22Rv1 (cell line): ENCODE measurements at regions not wholly inside any gene's neighbourhood (a gene's known extent, or its start where the extent isn't known, plus 50 kb on each side); places are given as distances from the start of the nearest gene placed in this dataset.

ENCODE experiments used
- H3K27ac ChIP-seq: fragments of 450-650 bp; 2 replicates; pipeline ENCODE4 v1.5.1; 2017
- ZFX ChIP-seq: fragments of 450-650 bp; IDR thresholded peaks from 2 replicates; pipeline ENCODE4 v1.6.1; 2017; ENCODE audit warnings: antibody characterized with exemption, borderline replicate concordance
- TF ChIP-seq, protein P1 (sequence below): fragments of 450-650 bp; IDR thresholded peaks from 2 replicates; pipeline ENCODE4 v1.5.1; 2017; ENCODE audit warnings: mild to moderate bottlenecking

DNA sequence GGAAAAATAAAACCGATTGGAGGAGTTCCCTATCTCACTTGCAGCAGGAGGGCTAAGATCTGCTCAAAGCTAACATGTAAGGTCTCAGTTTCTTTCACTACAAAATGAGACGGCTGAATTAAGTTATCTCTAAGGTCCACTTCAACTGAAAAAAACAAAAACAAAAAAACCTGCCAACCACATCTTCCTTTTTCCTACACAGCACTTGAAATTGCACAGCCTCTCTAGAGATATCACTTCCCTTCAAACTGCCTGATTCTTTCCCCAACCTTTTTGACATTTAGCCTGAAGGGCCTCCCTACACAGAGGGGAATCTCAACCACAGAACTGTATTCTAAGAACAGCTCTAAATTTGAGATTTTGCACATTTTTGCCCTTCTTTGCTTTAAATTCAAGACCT, 227.9 kb upstream of the TARS1 start:
- TF ChIP-seq ZFX = no peak
- TF ChIP-seq, protein P1, sequence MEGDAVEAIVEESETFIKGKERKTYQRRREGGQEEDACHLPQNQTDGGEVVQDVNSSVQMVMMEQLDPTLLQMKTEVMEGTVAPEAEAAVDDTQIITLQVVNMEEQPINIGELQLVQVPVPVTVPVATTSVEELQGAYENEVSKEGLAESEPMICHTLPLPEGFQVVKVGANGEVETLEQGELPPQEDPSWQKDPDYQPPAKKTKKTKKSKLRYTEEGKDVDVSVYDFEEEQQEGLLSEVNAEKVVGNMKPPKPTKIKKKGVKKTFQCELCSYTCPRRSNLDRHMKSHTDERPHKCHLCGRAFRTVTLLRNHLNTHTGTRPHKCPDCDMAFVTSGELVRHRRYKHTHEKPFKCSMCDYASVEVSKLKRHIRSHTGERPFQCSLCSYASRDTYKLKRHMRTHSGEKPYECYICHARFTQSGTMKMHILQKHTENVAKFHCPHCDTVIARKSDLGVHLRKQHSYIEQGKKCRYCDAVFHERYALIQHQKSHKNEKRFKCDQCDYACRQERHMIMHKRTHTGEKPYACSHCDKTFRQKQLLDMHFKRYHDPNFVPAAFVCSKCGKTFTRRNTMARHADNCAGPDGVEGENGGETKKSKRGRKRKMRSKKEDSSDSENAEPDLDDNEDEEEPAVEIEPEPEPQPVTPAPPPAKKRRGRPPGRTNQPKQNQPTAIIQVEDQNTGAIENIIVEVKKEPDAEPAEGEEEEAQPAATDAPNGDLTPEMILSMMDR = no peak
- no peak overlapping the region for H3K27ac ChIP-seq

DNA sequence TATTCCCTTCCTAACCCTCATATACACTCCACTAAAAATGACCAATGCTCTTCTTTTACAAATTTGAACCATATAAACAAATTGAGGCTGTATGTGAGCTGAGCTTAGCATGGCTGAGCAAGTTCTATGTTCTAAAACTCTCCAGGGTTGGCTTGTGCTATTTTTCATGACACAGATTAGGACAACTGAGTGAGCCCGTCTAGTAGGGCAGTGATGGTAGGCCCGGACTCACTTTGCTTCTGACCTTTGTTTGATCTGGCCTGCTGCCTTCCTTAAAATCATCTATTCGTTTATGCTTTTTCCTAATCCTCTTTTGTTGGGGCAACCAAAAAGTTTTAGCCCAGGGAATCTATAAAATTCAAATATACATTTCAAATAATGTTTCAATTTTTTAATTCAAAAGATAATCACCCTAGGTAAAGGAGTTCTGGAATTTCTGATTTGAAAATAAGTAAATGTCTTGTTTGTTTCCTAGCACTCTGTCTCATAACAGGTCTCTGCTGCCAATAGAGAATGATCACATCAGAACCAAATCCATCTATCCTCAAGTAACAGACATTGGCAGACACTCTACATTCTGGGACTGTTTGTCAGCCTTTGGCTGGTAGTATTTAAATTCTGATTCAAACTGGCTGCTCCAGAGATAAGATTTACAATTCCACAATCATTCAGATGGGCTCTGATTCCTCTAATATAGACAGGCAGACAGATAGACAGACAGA, 217.0 kb upstream of the TARS1 start:
- no peak overlapping the region for H3K27ac ChIP-seq
- no peak for TF ChIP-seq ZFX
- TF ChIP-seq, protein P1 = no peak

DNA sequence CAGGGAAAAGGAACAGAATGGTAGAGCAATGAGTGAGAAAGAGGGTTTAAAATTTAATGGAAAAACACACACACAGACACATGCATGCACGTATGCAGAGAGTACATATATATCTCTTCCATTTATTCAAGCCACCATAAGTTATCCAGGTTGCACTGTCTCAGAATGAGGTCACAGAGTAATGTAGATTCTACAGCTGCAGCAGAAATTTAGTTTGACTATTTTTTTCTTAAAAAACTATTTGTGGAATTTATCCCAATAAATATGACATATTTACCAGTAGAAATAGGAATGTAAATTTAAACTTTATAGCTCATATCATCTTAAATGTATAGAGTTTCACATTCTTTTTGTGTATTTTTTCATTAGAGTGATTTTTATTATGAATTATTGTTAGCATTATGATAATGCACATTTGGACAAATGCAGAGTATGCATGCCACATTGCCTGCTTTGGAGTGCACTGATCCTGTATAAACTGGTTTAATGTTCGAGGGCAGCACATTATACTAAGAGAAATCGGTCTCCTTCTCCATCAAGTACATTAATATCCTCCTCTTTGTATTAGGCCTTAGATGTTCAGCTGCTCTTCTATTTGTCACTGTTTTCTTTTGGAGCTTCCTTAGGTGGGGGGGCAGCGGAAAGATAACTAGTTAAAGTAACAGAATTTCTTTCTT, 216.3 kb upstream of the TARS1 start:
- H3K27ac ChIP-seq = no peak overlapping the region
- no peak for TF ChIP-seq ZFX
- TF ChIP-seq, protein P1 = no peak

DNA sequence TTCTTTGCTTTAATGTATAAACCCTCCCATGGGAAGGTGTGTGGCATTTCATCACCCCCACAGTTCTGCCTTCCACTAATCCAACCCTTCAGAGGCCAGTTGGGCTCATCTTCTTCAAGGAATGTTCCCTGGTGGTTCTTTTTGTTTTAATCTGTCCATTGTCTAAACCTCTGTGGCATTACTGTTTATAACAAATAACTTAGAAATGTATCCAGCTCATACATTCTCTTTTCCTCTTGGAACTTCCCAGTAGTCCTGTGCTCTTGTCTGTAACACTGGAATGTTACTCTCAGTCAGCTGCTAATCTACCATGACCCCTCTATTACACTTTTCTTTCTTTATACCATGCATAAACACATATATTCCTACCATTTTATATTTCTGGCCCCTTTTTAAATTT, 213.5 kb upstream of the TARS1 start:
- H3K27ac ChIP-seq = no peak overlapping the region

DNA sequence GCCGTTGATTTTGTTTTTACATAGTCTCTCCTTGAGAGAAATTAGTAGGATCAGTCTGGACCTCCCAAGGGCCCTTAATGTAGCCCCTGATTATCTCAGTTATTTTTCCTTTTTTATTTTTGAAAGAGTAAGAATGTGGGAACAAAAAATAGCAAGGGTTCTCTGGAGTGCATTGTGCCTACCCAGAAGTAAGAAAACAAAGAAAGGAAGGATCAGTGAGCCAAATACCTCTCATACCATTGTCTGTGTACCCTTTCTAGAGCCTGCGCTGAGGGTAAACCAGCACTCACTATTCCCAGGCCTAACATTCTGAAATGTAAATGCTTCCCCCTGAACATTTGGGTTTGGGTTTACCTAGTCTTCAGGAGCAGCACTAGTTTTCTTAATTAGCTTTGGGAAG, 213.0 kb upstream of the TARS1 start:
- no peak overlapping the region for H3K27ac ChIP-seq
- TF ChIP-seq, protein P1 = no peak

More for the DNA sequence above, 213.5 kb upstream of the TARS1 start:
- TF ChIP-seq, protein P1 = no peak
- no peak for TF ChIP-seq ZFX

DNA sequence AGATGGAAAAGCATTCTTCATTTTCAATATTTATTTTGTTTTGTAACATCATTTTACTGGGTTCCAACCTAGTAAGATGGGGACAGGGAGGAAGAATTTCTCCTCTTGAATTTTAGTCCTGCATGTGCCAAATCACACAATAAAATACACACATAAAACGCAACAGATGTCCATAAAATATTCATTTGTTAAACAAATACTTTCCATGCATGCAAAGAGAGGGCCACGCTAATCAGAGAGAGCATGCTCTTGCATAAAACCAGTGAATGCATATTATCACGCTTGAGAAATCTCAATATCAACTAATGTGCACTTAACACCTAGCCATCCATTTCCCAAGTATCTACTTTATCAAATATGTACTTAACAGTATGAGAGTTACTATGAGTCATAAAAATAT, 212.6 kb upstream of the TARS1 start:
- TF ChIP-seq ZFX = no peak
- TF ChIP-seq, protein P1 = no peak
- no peak overlapping the region for H3K27ac ChIP-seq

DNA sequence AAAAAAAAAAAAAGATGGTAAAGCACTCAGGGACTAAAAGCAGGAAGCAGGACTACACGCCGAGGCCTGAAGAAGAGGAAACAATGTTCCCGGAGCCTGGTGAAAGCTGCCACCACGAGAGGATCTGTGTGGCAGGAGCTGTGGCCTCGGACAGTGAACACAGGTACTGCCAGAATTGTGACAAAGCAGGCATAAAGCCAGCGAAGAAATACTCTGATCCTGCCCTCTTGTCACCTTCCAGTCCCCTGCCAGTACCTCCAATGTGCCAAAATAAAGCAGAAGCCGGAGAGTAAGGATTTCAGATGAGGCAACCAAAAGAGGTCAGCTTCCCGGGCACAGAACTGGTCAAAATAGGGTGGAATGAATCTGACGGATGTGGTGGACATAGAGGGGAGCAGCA, 211.5 kb upstream of the TARS1 start:
- no peak overlapping the region for H3K27ac ChIP-seq

More for the DNA sequence above, 211.5 kb upstream of the TARS1 start:
- TF ChIP-seq ZFX = no peak
- TF ChIP-seq, protein P1 = no peak
